ENCODE measurements at regions not wholly inside any gene's neighbourhood (a gene's known extent, or its start where the extent isn't known, plus 50 kb on each side); places are given as distances from the start of the nearest gene placed in this dataset.

GRCh38 chr6:125491860-125492618 lies 190.3 kb upstream of the HDDC2 start:
- no peak for DNase-seq (ENCODE audit: low read depth)

DNA sequence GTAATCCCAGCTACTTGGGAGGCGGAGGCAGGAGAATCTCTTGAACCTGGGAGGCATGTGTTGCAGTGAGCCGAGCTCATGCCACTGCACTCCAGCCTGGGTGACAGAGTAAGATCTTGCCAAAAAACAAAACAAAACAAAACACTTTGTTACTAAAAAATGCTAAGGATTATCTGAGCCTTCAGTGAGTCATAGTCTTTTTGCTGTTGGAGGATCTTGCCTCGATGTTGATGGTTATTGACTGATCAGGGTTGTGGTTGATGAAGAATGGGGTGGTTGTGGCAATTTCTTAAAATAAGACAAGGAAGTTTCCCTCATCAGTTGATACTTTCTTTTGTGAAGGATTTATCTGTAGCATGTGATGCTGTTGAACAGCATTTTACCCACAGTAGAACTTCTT lies 196.8 kb upstream of the HDDC2 start:
- DNase-seq (ENCODE audit: low read depth), result no peak

- DNase-seq (ENCODE audit: low read depth), result no peak
These were observed 197.8 kb upstream of the HDDC2 start for GRCh38 chr6:125499535-125499934.

- no peak for DNase-seq (ENCODE audit: low read depth)
These were observed 201.4 kb upstream of the HDDC2 start for GRCh38 chr6:125503181-125503580.

DNA sequence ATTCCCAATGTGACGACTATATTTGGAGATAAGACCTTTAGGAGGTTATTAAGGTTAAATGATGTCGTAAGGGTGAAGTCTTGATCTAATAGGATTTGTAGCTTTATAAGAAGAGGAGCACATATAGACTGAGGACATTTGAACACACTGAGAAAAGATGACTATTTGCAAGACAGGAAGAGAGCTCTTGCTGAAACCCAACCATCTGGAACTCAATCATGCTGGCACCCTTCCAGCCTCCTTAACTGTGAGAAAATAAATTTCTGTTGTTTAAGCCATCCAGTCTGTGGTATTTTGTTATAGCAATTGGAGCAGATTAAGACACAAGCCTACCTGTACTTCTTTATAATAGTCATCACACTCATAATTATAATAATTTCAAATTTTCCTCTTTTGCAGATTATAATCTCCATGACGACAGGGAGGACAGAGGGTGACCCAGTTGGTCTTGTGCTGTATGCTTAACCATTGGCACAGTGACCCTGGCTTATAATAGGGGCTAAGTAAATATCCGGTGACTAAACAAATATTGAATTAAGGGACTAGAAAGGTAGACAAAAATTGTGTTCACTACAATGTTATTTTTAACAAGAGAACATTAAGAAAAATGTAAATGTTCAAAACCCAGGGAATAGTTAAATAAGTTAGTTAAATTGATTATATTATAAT lies 206.4 kb upstream of the HDDC2 start:
- peak; percentile 5 for DNase-seq (ENCODE audit: low read depth)

DNA sequence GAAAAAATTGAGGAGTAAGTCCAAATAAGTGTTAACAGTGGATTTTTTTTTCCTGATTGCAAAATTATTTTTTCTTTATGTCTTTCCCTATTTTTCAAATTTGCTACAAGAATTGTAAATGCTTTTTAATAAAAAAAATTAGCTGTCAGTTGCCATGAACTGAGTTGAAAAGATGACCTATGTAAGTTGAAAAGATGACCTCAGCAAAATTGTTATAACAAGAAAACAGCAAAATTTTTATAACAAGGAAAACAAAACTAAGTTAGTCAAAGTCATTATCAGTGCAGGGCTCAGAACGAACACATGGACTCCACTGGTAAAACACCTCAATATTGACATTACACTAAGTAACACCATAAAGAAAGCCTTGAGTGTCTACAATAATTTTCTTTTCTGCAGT lies 207.0 kb upstream of the HDDC2 start:
- no peak for DNase-seq (ENCODE audit: low read depth)

GRCh38 chr6:125509477-125509876 lies 207.7 kb upstream of the HDDC2 start:
- no peak for DNase-seq (ENCODE audit: low read depth)

DNA sequence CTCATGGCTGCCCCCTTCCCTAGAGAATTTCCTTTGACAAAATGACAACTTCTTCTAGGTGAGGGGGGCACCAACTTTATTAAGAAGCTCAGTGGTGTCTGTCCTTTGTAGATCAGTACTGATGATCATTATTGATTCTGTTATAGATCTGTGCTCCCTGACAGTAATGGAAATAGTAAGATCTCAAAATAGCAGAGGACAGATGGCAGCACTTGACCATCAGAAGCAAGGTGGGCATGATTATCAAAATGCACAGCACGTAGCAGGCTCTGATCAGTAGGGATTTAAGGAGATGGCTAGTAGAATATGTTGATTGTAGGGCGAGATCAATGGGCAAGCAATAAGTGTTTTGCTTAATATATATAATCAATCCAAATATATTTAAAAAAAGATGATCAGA lies 208.6 kb upstream of the HDDC2 start:
- DNase-seq (ENCODE audit: low read depth), result no peak

- no peak for DNase-seq (ENCODE audit: low read depth)
These were observed 210.1 kb upstream of the HDDC2 start for GRCh38 chr6:125511809-125512396.

GRCh38 chr6:125512621-125513020 lies 210.9 kb upstream of the HDDC2 start:
- DNase-seq (ENCODE audit: low read depth), result no peak

DNA sequence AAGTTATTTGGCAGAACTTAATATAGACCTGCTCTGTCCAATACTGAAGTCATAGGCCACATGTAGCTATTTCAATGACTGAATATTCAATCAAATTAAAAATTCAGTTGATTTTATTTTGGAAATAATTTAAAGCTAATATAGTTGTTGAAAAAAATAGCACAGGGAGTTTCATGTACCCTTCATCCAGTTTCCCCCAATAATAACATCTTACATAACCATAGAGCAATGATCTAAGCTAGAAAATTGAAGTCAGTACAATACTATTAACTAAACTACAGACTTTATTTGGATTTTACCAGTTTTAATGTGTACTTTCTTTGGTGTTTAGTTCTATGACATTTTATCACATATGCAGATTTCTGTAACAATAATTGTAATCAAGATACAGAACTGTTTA lies 212.2 kb upstream of the HDDC2 start:
- no peak for DNase-seq (ENCODE audit: low read depth)

DNA sequence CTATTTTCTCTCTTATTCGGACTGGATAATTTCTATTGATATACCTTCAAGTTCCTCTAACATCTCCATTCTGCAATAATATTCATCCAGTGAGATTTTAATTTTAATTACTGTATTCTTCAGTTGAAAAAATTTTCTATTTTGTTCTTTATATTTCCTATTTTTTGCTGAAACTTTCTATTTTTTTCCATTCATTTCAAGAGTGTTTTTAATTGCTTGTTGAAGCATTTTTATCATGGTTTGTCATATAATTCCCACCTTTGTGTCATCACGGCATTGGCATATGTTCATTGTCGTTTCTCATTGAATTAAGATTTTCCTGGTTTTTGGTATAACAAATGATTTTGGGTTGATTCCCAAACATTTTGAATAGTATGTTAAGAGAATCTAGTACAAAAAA lies 214.9 kb upstream of the HDDC2 start:
- DNase-seq (ENCODE audit: low read depth), result no peak

- DNase-seq (ENCODE audit: low read depth), result no peak
These were observed 217.6 kb upstream of the HDDC2 start for GRCh38 chr6:125519367-125519766.

DNA sequence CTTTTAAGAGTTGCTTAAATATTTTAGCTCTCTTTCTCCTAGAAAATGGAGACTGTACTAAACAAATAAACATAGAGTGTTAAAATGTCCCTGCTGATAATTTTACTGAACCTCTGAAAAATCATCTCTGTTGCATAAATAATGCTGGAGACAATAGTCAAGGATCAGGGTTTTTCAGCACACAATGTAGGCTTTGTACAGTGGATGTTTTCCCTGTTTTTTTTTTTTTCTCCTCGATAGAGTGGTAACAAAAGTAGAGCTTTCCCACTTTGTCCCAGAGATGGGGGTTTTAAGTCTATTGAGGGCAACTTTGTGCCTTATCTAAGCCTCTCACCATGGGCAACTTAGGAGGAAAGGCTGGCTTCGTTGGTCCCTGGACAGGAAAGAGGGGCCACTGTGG lies 222.6 kb upstream of the HDDC2 start:
- DNase-seq (ENCODE audit: low read depth), result no peak

DNA sequence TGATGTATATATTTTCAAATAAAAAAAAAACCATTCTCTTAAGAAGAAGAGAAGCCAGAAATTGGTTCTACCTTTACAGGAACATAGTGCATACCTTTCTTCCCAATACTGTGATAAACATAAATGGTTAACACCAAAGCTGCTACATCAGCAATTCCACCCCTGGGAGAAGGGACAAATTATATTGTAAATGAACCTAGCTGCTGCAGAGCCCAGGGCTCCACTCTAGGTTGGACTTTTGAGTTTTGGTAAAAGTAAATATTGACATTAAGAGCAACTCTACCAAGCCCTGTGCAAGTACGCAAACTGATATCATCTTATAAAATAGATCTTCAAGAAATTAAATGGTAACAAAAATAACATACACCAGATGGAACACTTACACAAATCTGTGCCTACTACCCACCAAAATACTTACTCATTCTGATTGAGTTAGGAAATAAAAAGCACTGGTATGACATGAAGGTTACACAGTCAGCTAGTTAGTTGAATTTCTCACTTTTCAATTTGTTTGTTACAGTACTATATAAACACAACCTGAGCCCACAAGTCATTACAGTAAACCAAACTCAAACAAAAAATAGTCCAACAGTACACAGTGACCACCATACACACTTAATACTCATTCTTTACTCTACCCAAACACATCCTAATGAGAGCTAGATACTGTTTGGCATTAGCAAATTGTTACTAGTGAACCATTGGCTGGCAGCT lies 223.3 kb upstream of the HEY2 start:
- no peak for DNase-seq (ENCODE audit: low read depth)

DNA sequence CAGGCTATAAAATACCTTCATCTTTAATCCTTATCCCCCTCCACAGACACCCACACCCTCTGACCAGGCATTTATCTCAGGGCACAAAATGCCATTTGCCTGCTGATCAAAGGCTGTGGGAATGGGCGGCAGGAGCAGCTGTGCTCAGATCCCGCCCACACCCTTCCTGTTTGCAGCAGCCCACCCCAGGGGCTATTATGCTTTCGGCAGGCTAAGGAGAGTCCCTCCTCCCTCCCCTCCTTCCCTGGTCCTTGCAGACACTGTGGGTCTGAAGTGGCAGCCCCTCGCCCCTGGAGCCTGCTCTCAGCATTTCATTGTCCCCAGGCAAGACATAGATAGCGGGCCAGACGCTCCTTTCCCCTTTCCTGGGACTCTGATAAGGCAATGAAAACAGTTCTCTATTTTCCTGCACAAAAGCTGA lies 220.8 kb upstream of the HEY2 start:
- no peak for DNase-seq (ENCODE audit: low read depth)

DNA sequence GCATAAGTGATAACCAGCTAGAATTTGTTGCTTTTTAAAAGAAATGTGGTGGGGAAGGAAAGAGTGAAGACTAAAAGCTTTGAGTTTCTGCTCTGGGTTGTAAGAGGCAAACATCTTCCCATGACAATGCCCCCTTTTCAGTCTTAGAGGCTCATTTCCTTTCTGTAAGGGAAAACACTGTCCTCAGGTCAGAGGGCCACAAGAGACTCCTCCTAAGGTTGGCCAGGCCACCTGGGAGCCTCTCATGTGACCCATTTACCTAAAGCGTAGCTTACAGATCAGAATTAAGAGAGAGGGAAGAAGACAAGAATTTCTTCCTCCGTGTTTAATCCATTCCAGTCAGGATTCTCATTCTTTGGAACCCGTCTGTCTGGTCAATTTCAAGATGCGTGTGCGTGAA lies 220.4 kb upstream of the HEY2 start:
- no peak for DNase-seq (ENCODE audit: low read depth)

DNA sequence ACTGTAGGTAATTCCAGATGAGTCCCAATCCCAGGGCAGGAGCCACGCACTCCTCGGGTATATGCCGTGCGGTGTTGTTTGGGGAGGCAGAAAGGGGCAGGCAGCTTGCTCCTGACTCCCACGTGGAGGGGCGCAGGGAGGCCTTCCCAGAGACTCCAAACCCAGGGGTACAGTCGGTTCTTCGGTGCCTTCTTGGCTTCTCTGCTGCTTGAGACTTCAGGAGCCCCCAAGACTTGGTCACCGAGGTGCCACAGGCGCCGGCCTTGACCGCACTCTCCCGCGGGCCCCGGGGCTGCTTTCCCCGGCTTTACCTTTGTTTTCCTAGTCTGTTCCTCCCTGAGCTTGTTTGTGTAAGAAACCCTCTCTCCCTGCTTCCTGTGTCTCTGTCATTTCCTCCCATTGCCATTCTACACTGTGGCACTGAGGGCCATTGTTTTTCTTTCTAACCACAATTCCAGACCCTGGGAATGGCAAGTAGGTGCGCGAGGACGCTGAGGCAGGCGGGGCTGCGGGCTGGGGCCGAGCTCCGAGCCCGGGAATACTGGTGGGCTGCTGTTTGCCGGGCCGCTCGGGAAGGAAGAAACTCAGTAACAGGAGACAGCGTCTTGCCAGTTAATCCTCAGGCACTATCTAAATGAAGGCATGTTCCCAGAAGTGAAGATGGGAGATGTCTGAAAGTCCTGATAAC lies 215.6 kb upstream of the HEY2 start:
- no peak for DNase-seq (ENCODE audit: low read depth)

- no peak for DNase-seq (ENCODE audit: low read depth)
These were observed 214.8 kb upstream of the HEY2 start for GRCh38 chr6:125534430-125535263.

- no peak for DNase-seq (ENCODE audit: low read depth)
These were observed 212.3 kb upstream of the HEY2 start for GRCh38 chr6:125537090-125537489.

- no peak for DNase-seq (ENCODE audit: low read depth)
These were observed 209.5 kb upstream of the HEY2 start for GRCh38 chr6:125539892-125540291.

Measured in GM04504 (cell line).